ENCODE measurements at regions not wholly inside any gene's neighbourhood (a gene's known extent, or its start where the extent isn't known, plus 50 kb on each side); places are given as distances from the start of the nearest gene placed in this dataset.

DNA sequence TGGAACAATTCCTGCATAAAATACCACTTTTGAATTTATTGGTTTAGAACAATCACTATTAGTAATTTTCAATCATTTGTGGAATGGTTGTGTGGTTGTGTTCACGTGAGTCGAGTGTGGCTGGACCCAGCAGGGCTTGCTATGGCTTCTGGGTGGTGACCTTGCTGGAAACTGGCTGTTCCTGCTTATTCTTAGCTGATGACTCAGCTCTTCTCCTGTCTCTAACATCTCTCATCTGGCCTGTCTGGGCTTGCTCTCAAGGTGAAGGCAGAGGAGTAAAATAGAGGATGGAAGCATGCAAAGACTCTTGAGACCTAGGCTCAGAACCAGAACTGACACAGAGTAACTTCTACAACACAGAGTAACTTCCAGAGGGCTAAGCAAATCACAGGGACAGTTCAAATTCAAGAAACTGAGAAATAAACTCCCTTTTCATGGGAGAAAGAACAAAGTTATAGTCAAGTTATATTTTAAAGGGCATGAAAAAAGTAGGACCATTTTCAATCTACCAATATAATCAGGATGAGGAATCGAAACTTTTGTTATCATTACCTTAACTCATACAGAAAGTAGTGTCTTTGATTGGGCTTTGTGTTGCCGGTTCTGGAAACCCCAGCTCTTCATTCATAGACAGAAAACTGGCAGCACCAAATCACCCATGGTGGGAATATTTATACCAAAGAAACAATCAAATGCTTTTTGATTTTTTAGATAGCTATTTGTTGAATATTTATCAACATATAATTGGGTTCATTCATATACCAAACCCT, 665.1 kb downstream of the CDH18 start:
- H2BK15ac ChIP-seq (ENCODE audit: low read length) = no peak overlapping the region
- no peak overlapping the region for H3K9ac ChIP-seq (replicated peaks in 1 of 4; ENCODE audit: extremely low read depth in 1 of 4, low read depth in 3 of 4, low read length in 3 of 4)
- no peak overlapping the region for H3K23ac ChIP-seq (ENCODE audit: insufficient read length)
- H3K4me1 ChIP-seq (replicated peaks in 1 of 4; ENCODE audit: control insufficient read depth in 3 of 4, insufficient read depth in 4 of 4, low read length in 3 of 4) = no peaks in the 10 kb centered on the region
- H3K4ac ChIP-seq (replicated peaks; ENCODE audit: insufficient read length, low read depth, low read length) = no peak overlapping the region
- H3K36me3 ChIP-seq (ENCODE audit: control insufficient read depth in 2 of 4, insufficient read depth in 4 of 4, low read length in 3 of 4) = no peaks in the 10 kb centered on the region
- no peak overlapping the region for H2AK5ac ChIP-seq (ENCODE audit: low read depth, low read length)
- H2AFZ ChIP-seq (ENCODE audit: low read length) = peak overlapping the region; percentile 92
- no peaks in the 10 kb centered on the region for H3K27me3 ChIP-seq (replicated peaks in 1 of 4; ENCODE audit: control insufficient read depth in 3 of 4, extremely low read depth in 1 of 4, insufficient read depth in 3 of 4, low read length in 3 of 4)
- H3K4me2 ChIP-seq (ENCODE audit: insufficient read depth in 1 of 2, low read depth in 2 of 2, low read length in 2 of 2) = no peak overlapping the region
- no peaks in the 10 kb centered on the region for H3K79me1 ChIP-seq (ENCODE audit: low read depth, low read length)
- no peaks in the 10 kb centered on the region for H3K9me3 ChIP-seq (ENCODE audit: insufficient read depth in 2 of 2, low read depth in 1 of 2, low read length in 1 of 2)
- ChIA-PET POLR2A (ENCODE audit: partially characterized antibody) (no interaction called here), CTCF (ENCODE audit: partially characterized antibody) (interaction anchor here (1.0 kb wide), 1 partner anchor 10 kb away, joined by 4 read pairs; no protein-coding TSS in a partner anchor)
- no peaks in the 10 kb centered on the region for H3K23me2 ChIP-seq (ENCODE audit: low read depth, low read length)
- H3K79me2 ChIP-seq (ENCODE audit: control insufficient read depth in 1 of 2, insufficient read depth in 2 of 2, low read length in 2 of 2) = no peaks in the 10 kb centered on the region
- TF ChIP-seq BACH1 (IDR thresholded peaks at IDR 0.05; ENCODE audit: low read length) (peak; percentile 58; the same call in 1 of the 2 replicates), NRF1 (IDR thresholded peaks at IDR 0.05; ENCODE audit: low read depth, low read length) (no peak), USF2 (IDR thresholded peaks at IDR 0.05; ENCODE audit: low read length) (no peak), MAFK (IDR thresholded peaks at IDR 0.05; ENCODE audit: low read depth, low read length) (peak; percentile 55; the same call in 1 of the 2 replicates), KDM5A (IDR thresholded peaks at IDR 0.05; ENCODE audit: low read length) (no peak)
- no peak overlapping the region for H2BK120ac ChIP-seq (replicated peaks; ENCODE audit: low read depth, low read length)
- H2BK12ac ChIP-seq (ENCODE audit: low read depth, low read length) = no peak overlapping the region
- no peak overlapping the region for H3K14ac ChIP-seq (ENCODE audit: insufficient read length)
- H3K56ac ChIP-seq (replicated peaks; ENCODE audit: insufficient read length, low read depth, low read length) = no peak overlapping the region
- no peak overlapping the region for H4K8ac ChIP-seq (ENCODE audit: extremely low read depth, insufficient read depth, low read length)
- no peaks in the 10 kb centered on the region for H4K20me1 ChIP-seq (replicated peaks in 1 of 2; ENCODE audit: control insufficient read depth in 1 of 2, insufficient read depth in 2 of 2, low read length in 2 of 2)
- peak overlapping the region; percentile 60; the same call in 1 of the 2 replicates for H2BK5ac ChIP-seq (ENCODE audit: low read depth, low read length)
- FAIRE-seq = no peak
- peak overlapping the region; percentile 75; the same call in 1 of the 2 replicates for H2BK20ac ChIP-seq (ENCODE audit: low read length)
- no peak overlapping the region for H3K4me3 ChIP-seq (ENCODE audit: extremely low read depth in 1 of 4, insufficient read depth in 2 of 4, low read depth in 3 of 4, low read length in 4 of 4)
- no peak overlapping the region for H3K27ac ChIP-seq (ENCODE audit: low read depth, low read length)
- H4K5ac ChIP-seq (ENCODE audit: insufficient read length, low read depth, low read length) = no peak overlapping the region
- DNase-seq (ENCODE audit: low read depth in 1 of 2, low spot score in 2 of 2) = no peak
- no peak overlapping the region for H3K18ac ChIP-seq (ENCODE audit: extremely low read depth, low read length)
- 94% methylated on average over 4 of the region's 4 CpGs; no CpG with 5 or more reads in 1 of the 2 experiments for WGBS, 2 experiments (ENCODE audit: extremely low coverage in 1 of 2, insufficient coverage in 1 of 2, insufficient read length in 1 of 2, insufficient replicate concordance in 2 of 2, low coverage in 1 of 2, low lambda C conversion rate in 2 of 2, missing lambda C conversion rate in 1 of 2)
- H4K91ac ChIP-seq (replicated peaks; ENCODE audit: insufficient read length, low read length) = no peak overlapping the region

All from H1 (cell line).